Muscle layer of colon (tissue), 2 donors: ENCODE measurements at regions not wholly inside any gene's neighbourhood (a gene's known extent, or its start where the extent isn't known, plus 50 kb on each side); places are given as distances from the start of the nearest gene placed in this dataset.
A peak's percentile ranks its signal among the peaks of the same experiment; 100 is the strongest.

Source experiments
- H3K27ac ChIP-seq: one replicate; pipeline ENCODE4 v1.7.0; 2013; ENCODE audit warnings: low read depth, mild to moderate bottlenecking, low read length, moderate library complexity
- H3K27me3 ChIP-seq, 2 donors: one replicate each; pipeline ENCODE4 v1.7.0; 2013; ENCODE audit warnings: low read length in 2 of 2, mild to moderate bottlenecking in 2 of 2; ENCODE audit not compliant: insufficient read depth in 2 of 2, control insufficient read depth in 1 of 2
- H3K36me3 ChIP-seq: one replicate; pipeline ENCODE4 v1.7.0; 2013; ENCODE audit warnings: mild to moderate bottlenecking, low read length; ENCODE audit not compliant: insufficient read depth
- H3K4me1 ChIP-seq: one replicate; pipeline ENCODE4 v1.7.0; 2013; ENCODE audit warnings: mild to moderate bottlenecking, low read length; ENCODE audit not compliant: insufficient read depth
- H3K4me3 ChIP-seq, 2 donors: one replicate each; pipeline ENCODE4 v1.7.0; 2013; ENCODE audit warnings: low read length in 2 of 2, low read depth in 1 of 2, mild to moderate bottlenecking in 1 of 2, moderate library complexity in 1 of 2
- H3K9ac ChIP-seq: one replicate; pipeline ENCODE4 v1.7.0; 2013; ENCODE audit warnings: low read length
- H3K9me3 ChIP-seq: one replicate; pipeline ENCODE4 v1.7.0; 2013; ENCODE audit warnings: mild to moderate bottlenecking, low read length
- donor health status: abdominal sarcoma.
- donor health status: Adenocarcinoma of cecum.

DNA sequence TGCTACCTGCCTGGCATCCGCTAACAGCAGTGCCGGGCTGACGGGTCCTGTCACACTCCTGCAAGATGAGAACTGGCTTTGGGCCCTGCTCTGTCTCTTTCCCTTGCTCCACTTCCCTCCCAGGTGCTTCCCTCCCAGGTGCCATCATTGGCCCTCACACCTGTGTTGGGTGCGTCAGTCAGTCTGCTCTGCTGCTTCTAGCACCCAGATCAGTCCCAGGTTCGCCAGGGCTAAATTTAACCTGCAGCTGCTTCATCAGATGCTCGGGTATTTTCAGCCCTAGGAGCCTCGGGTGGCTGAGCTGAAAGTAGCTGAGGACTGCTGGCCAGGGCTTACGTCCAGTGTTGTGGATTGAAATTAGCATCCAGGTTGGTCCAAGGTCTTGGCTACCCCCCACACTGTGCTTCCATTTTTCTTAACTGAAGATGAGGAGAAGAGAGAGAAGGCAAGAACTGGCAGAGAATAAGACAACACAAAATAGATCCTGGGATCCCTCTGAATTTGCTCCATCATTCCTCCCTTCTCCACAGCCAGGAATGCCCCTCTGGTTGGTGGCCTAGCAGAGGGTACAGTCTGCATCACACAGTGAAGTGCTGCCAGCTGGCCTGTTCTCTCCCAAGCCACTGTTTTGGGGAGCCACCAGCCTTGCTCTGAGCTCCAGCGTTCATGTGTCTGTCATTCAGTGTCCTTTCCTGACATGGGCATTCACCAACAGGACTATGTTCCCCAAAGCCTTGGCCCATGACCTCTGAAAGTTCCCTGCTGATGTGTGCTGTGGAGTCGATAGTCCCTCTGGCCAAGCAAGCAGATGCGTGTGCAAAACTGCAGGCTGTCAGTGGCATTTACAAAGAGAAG lies 65.9 kb upstream of the SYPL1 start:
- H3K27me3 ChIP-seq, result no peaks in the 10 kb centered on the region
- no peak overlapping the region for H3K4me3 ChIP-seq
- H3K36me3 ChIP-seq, result no peaks in the 10 kb centered on the region
- H3K9ac ChIP-seq, result no peak overlapping the region
- H3K9me3 ChIP-seq, result no peaks in the 10 kb centered on the region
- H3K4me1 ChIP-seq, result peaks cover 9% of the 10 kb centered on the region
- no peak overlapping the region for H3K27ac ChIP-seq

DNA sequence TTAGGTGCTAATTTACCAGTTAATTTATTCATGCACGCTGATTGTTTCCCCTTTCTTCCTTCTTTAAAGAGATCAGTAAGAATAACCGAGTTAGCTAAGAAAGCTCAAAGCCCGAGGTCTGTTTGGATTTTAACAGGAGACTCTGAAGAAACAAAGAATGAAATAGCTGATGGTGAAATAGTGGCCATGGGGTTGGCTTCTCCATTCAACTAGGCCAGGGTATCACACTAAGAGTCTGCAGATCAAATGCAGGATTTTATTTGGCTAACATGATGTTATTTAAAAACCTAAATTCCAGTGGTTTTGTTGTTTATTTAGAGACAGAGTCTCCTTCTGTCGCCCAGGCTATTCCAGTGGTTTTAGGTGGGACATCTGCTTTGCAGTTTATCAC lies 65.2 kb upstream of the SYPL1 start:
- no peaks in the 10 kb centered on the region for H3K36me3 ChIP-seq
- H3K27ac ChIP-seq, result no peak overlapping the region
- no peaks in the 10 kb centered on the region for H3K27me3 ChIP-seq
- H3K9me3 ChIP-seq, result no peaks in the 10 kb centered on the region
- H3K4me1 ChIP-seq, result peaks cover 9% of the 10 kb centered on the region
- no peak overlapping the region for H3K4me3 ChIP-seq
- no peak overlapping the region for H3K9ac ChIP-seq

DNA sequence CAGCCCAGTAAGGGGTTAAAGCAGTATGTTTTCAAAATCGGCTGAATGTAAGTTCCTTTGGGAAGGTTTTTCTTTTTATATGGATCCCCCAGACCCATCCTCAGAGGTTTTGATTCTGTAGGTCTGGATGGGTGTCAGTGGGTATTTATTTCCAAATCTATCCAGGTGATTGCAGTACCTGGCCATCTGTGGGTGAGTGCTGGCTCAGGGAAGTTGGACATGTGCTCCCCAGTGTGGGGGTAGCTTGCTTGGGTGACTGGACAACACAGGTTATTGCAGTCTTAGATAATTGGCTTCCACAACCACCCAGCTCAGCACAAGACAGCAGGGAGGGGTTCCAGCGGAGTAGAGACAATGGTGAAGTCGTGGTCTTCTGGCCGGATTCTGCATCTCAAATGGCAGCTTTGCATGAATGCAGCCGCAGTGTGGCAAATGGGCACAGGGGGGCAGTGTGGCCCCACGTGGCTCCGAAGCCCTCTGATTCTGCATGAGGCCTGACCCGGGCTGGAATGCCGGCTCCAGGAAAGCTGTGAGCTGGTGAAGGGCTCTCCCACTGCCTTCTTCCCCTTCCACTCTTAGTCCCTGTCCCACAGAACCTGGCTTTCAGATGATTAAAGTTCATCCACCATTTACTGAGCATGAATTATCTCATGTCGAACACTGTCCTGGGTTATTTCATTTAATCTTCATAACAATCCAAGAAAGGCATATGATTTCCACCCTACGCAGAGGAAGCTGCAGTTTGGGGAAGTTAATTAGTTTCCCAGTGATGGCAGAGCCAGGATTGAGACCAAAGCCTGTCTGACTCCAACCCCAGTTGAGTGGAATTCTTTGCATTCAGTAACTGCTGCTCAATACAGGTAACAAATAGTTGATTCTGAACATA lies 64.5 kb upstream of the SYPL1 start:
- Histone ChIP-seq H3K4me1 (peaks cover 9% of the 10 kb centered on the region), H3K27me3 (no peaks in the 10 kb centered on the region), H3K27ac (no peak overlapping the region), H3K36me3 (no peaks in the 10 kb centered on the region), H3K9me3 (no peaks in the 10 kb centered on the region), H3K9ac (no peak overlapping the region), H3K4me3 (no peak overlapping the region)

DNA sequence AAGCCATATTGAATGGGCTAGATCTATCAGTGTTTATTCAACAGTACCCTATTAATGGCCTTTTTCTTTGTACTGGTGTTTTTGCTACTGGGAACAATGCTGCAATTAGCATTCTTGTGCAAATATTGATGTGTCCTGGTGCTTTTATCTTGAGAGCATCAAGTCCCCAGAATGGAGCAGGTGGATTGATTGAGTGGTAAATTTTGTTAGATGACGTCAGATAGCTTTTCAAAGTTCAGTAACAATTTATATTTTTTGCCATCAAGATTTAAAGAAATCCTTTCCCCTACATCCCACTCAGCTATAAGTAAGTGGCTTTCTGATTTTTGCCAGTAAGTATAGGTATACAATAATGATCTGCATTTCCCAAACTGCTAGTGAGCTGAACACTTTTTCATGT lies 63.4 kb upstream of the SYPL1 start:
- no peaks in the 10 kb centered on the region for H3K9me3 ChIP-seq
- H3K4me3 ChIP-seq, result no peak overlapping the region
- H3K4me1 ChIP-seq, result peaks cover 9% of the 10 kb centered on the region
- no peaks in the 10 kb centered on the region for H3K36me3 ChIP-seq
- H3K9ac ChIP-seq, result no peak overlapping the region
- no peaks in the 10 kb centered on the region for H3K27me3 ChIP-seq
- H3K27ac ChIP-seq, result no peak overlapping the region

DNA sequence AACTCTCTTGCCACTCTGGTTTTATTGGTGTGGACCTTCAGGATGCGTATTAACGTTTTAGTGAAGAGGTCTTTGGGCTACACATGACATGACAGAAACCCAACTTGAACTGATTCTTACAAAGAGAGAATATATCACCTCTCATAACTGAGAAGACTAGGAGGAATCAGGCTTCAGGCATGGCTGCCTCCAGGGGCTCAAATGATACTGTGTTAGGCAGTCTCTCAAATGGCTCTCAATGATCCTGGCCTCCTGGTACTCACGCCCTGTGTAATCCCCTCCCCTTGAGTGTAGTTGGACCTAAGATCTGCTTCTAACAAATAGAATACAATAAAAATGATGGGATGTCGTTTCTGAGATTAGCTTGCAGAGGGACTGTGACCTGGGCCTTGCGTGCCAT lies 58.5 kb upstream of the SYPL1 start:
- Histone ChIP-seq H3K9me3 (no peaks in the 10 kb centered on the region), H3K4me1 (peaks cover 21% of the 10 kb centered on the region), H3K4me3 (no peak overlapping the region), H3K27me3 (no peaks in the 10 kb centered on the region), H3K27ac (no peak overlapping the region), H3K36me3 (no peaks in the 10 kb centered on the region), H3K9ac (no peak overlapping the region)

DNA sequence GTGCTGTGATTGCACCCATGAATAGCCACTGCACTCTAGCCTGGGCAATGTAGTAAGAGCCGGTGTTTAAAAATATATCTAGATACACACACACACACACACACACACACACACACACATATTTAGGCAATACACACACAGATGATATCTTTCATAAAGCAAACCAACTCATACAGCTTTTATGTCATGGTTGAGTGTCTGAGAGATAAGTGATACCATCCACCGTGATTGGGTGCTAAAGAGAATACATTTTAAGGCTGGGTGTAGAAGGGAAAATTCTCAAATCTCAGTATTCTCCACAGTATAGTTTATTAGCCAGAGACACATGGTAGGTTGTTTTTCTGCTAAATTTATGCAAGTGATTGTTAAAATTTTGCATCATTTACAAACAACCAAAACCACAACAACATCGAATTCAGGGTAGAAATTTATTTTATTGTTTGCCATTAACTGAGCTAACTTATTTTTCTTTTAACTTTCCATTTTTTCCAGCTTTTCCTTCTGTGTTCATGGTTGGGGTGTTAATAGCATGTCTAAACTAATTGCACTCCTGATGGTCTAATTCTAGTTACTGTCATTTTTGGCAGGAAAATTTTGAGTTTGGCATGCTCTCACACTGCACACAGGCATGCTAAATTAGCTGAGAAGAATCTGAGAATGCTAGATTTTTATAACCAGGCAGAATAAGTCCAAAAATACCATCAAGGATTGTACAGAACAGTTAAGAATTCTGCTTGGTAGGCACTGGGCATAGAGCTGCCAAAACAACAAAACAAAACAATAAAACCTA lies 57.9 kb upstream of the SYPL1 start:
- no peak overlapping the region for H3K27ac ChIP-seq
- peaks cover 21% of the 10 kb centered on the region for H3K4me1 ChIP-seq

DNA sequence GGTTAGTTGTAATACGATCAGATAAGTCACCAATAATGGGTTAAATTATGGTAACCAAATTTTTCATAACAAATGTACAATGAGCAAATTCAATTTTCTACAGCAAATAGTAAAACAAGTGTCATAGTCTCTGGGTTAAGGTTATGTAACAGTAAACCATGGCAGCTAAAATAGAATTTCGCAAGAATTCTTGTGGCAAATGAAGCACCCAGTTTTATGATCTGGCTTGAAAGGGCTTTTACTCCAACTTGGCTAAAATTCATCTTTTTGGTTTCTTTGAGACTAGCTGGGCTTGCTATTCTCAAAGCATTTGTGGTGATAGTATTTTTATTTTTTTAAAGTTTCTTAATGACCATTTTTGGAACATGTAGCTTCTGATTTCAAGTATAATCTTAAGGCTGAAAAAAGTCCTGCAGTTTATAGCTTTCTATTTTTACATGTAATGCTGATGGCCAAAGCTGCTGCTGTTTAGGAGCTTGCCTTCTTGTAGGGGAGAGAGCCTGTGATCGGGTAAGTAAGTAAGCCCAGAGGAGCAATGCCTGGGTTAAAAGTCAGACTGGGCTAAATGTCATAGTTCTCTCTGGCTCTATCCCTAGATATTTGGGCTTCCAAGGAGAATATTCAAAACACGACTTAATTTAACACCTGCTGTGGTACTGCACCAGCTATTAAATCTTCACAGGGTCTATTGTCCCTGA lies 55.5 kb upstream of the SYPL1 start:
- H3K9ac ChIP-seq, result no peak overlapping the region
- no peaks in the 10 kb centered on the region for H3K27me3 ChIP-seq
- H3K36me3 ChIP-seq, result no peaks in the 10 kb centered on the region
- H3K9me3 ChIP-seq, result no peaks in the 10 kb centered on the region
- peak overlapping the region; percentile 27 for H3K27ac ChIP-seq
- H3K4me1 ChIP-seq, result peaks cover 21% of the 10 kb centered on the region
- no peak overlapping the region for H3K4me3 ChIP-seq

More for the DNA sequence above, 57.9 kb upstream of the SYPL1 start:
- H3K36me3 ChIP-seq, result no peaks in the 10 kb centered on the region
- H3K4me3 ChIP-seq, result no peak overlapping the region
- no peak overlapping the region for H3K9ac ChIP-seq
- H3K9me3 ChIP-seq, result no peaks in the 10 kb centered on the region
- H3K27me3 ChIP-seq, result no peaks in the 10 kb centered on the region

DNA sequence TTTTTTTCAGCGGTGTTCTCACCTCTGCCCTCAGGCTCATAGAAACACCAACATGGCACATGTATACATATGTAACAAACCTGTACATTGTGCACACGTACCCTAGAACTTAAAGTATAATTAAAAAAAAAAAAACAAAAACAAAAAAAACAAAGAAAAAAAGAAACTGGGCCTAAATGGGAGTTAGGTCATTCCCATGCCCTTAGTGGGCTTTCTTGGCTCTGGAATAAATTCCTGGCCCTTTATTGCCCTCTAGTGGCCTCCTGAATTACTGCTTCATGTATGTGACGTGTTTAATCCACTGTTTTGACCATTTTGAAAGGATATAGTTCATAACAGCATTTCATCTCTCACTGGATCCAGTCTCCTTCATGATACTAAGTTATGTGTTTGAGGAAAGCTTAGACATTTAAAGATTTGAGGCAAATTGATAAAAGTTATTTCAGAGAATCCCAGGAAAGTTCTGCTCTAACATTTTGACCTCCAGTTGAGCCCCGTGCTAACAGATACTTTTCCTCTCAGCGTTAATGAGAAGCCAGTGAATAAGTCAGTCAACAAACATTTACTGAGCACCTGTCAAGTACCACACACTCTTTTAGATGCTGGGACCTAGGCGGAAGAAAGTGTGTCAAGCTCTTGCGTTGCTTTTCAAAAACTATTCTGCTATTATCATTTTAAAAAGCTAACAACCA lies 54.7 kb upstream of the SYPL1 start:
- no peak overlapping the region for H3K9ac ChIP-seq
- peak overlapping the region; percentile 27 for H3K27ac ChIP-seq
- H3K36me3 ChIP-seq, result no peaks in the 10 kb centered on the region
- H3K27me3 ChIP-seq, result no peaks in the 10 kb centered on the region
- H3K4me3 ChIP-seq, result no peak overlapping the region
- peaks cover 21% of the 10 kb centered on the region for H3K4me1 ChIP-seq
- no peaks in the 10 kb centered on the region for H3K9me3 ChIP-seq

DNA sequence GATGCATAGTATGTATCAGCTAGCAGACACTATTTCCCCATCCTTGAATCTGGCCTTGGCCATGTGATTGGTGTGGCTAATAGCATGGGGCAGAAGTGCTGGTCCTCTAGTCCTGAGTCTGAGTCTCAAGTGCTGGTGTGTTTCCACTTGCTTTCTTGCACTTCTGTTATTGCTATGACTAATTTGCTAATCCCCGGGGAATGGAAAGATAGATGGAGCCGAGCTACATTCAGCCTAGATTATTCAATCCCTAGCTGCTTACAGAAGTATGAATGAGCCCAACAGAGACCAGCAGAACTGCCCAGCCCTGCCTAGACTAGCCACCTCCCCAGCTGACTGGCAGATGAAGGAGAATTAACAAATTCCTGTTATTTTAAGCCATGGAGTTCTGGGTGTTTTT lies 53.2 kb upstream of the SYPL1 start:
- Histone ChIP-seq H3K9me3 (no peaks in the 10 kb centered on the region), H3K4me3 (no peak overlapping the region), H3K27me3 (no peaks in the 10 kb centered on the region), H3K9ac (no peak overlapping the region), H3K36me3 (no peaks in the 10 kb centered on the region), H3K27ac (no peak overlapping the region), H3K4me1 (peaks cover 21% of the 10 kb centered on the region)

DNA sequence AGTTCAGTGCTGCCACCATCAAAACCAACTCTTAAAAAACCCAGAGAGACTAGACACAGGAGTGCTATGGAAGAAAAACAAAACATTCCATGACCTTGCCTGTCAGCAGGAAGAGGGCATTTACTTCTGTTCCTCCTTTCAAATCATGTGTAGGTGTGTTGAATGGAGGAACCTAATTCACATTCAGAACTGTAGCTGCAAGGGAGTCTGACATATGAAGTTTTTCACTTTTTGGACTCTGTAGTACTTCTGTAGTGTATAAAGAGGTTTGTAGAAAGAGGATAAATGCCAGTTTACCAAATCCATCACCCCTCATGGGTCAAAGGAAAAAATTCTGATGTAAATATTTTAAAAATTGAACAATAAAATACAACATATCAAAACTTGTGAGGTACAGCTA lies 51.1 kb upstream of the SYPL1 start:
- Histone ChIP-seq H3K27ac (no peak overlapping the region), H3K36me3 (no peaks in the 10 kb centered on the region), H3K4me3 (no peak overlapping the region), H3K4me1 (peaks cover 18% of the 10 kb centered on the region), H3K27me3 (no peaks in the 10 kb centered on the region), H3K9ac (no peak overlapping the region), H3K9me3 (no peaks in the 10 kb centered on the region)
